Hematopoietic multipotent progenitor cell (in vitro differentiated cells): ENCODE measurements at regions not wholly inside any gene's neighbourhood (a gene's known extent, or its start where the extent isn't known, plus 50 kb on each side); places are given as distances from the start of the nearest gene placed in this dataset.
"Not testable (repeated sequence)": the region's sequence is repeated elsewhere in the genome, so short reads cannot be mapped to it uniquely, and the experiment has no call there.

Source experiments
- DNase-seq, 3 donors: peaks; one replicate each; pipeline ENCODE4 v3.0.0-alpha.2; 2011 to 2015; ENCODE audit warnings: low read depth in 2 of 3, low spot score in 2 of 3

GRCh38 chr7:145805496-145805895 is 311.1 kb upstream of the CNTNAP2 start:
- not testable (repeated sequence) for DNase-seq

GRCh38 chr7:145797507-145797906 is 319.1 kb upstream of the CNTNAP2 start:
- DNase-seq: no peak

GRCh38 chr7:145795132-145795531 is 321.5 kb upstream of the CNTNAP2 start:
- DNase-seq: no peak

GRCh38 chr7:145784809-145785780 is 331.5 kb upstream of the CNTNAP2 start:
- DNase-seq: no peak

- DNase-seq: not testable (repeated sequence)
These were observed 335.2 kb upstream of the CNTNAP2 start for GRCh38 chr7:145781388-145781787.

GRCh38 chr7:145779140-145779539 is 337.5 kb upstream of the CNTNAP2 start:
- no peak for DNase-seq

GRCh38 chr7:145774777-145775176 is 341.8 kb upstream of the CNTNAP2 start:
- no peak for DNase-seq

- no peak for DNase-seq
These were observed 363.6 kb upstream of the CNTNAP2 start for GRCh38 chr7:145753004-145753403.

- no peak for DNase-seq
These were observed 379.0 kb upstream of the CNTNAP2 start for GRCh38 chr7:145737617-145738016.

GRCh38 chr7:145735061-145735460 is 381.5 kb upstream of the CNTNAP2 start:
- no peak for DNase-seq

- DNase-seq: no peak
These were observed 384.1 kb upstream of the CNTNAP2 start for GRCh38 chr7:145732521-145732920.

- DNase-seq: no peak
These were observed 386.9 kb upstream of the CNTNAP2 start for GRCh38 chr7:145729691-145730090.

- no peak for DNase-seq
These were observed 398.5 kb upstream of the CNTNAP2 start for GRCh38 chr7:145718129-145718528.

- no peak for DNase-seq
These were observed 416.1 kb upstream of the CNTNAP2 start for GRCh38 chr7:145700488-145700887.

GRCh38 chr7:145698526-145699262 is 417.9 kb upstream of the CNTNAP2 start:
- no peak for DNase-seq

- DNase-seq: not testable (repeated sequence)
These were observed 419.0 kb upstream of the CNTNAP2 start for GRCh38 chr7:145697412-145698107.

- no peak for DNase-seq
These were observed 420.5 kb upstream of the CNTNAP2 start for GRCh38 chr7:145696071-145696470.

- no peak for DNase-seq
These were observed 424.2 kb upstream of the CNTNAP2 start for GRCh38 chr7:145692237-145692950.

GRCh38 chr7:145691377-145691914 is 425.2 kb upstream of the CNTNAP2 start:
- DNase-seq: no peak

GRCh38 chr7:145681646-145682045 is 435.0 kb upstream of the CNTNAP2 start:
- no peak for DNase-seq
